ENCODE measurements at regions not wholly inside any gene's neighbourhood (a gene's known extent, or its start where the extent isn't known, plus 50 kb on each side); places are given as distances from the start of the nearest gene placed in this dataset.

- Histone ChIP-seq H3K4me3 (no peak overlapping the region), H3K36me3 (ENCODE audit: insufficient read depth, low read length) (no peaks in the 10 kb centered on the region), H3K27ac (no peak overlapping the region), H3K9ac (ENCODE audit: insufficient read length) (no peak overlapping the region), H3K9me3 (ENCODE audit: low read depth, low read length) (no peaks in the 10 kb centered on the region)
- no peak for DNase-seq (ENCODE audit: low read depth, low spot score)
- TF ChIP-seq EZH2 (IDR thresholded peaks at IDR 0.05) (no peak), POLR2AphosphoS5 (IDR thresholded peaks at IDR 0.05; ENCODE audit: borderline replicate concordance, low read depth, low read length) (no peak), FOXP2 (optimal IDR thresholded peaks at IDR 0.05; ENCODE audit: control extremely low read depth, extremely low read length, insufficient read depth) (no peak)
Observed at GRCh38 chr5:124474528-124475215, 271.8 kb downstream of the ZNF608 start.

DNA sequence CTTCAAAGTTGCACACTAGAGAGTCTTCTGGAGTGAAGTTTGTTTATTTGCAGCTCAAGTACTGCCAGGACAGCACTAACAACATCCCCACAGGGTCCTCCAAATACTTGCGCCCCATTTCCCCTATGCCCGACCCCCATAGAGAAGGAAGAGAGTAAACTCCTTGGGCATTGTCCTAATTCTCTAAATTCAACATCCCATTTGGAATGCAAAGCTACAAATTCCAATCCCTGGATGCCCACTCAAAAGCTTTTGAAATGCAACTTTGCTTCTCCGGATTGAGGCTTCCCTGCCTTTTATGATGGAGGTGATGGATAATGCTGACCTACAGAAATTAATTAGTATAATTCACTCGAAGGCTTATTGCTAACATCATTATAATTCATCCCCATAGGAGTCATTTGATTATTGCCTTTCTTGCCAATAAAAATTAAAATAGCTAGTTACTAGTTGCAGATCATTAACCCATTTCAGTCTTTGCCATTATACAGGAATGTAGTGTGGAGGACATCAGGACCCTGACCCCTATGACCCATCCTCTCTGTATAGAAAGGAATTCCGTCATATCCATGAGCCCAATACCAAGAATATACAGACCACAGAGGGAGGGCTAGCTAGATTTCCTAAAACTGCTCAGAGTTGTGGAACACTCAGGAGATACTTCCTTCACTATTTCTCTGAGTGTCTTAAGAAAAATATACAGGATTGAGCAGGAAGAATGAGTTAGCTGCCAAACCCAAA, 277.6 kb downstream of the ZNF608 start:
- Histone ChIP-seq H3K9ac (ENCODE audit: insufficient read length) (no peak overlapping the region), H3K27ac (no peak overlapping the region), H3K36me3 (ENCODE audit: insufficient read depth, low read length) (no peaks in the 10 kb centered on the region), H3K4me3 (no peak overlapping the region), H3K9me3 (ENCODE audit: low read depth, low read length) (no peaks in the 10 kb centered on the region)
- TF ChIP-seq FOXP2 (optimal IDR thresholded peaks at IDR 0.05; ENCODE audit: control extremely low read depth, extremely low read length, insufficient read depth) (no peak), EZH2 (IDR thresholded peaks at IDR 0.05) (no peak), POLR2AphosphoS5 (IDR thresholded peaks at IDR 0.05; ENCODE audit: borderline replicate concordance, low read depth, low read length) (no peak)
- DNase-seq (ENCODE audit: low read depth, low spot score): no peak

DNA sequence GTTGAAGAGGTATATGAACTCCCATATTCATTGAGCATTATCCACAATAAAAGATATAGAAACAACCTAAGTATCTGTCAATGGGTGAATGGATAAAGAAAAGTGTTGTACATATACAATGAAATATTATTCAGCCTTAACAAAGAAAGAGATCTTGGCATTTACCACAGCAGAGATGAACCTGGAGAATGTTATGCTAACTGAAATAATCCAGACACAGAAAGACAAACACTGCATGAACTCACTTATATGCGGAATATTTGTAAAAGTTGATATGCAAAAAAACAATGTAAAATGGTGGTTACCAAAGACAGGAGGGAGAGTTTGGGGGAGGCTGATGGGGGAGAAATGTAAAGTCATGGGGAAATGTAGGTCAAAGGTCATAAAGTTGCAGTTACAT, 278.7 kb downstream of the ZNF608 start:
- H3K27ac ChIP-seq: no peak overlapping the region
- no peaks in the 10 kb centered on the region for H3K9me3 ChIP-seq (ENCODE audit: low read depth, low read length)
- H3K36me3 ChIP-seq (ENCODE audit: insufficient read depth, low read length): no peaks in the 10 kb centered on the region
- H3K4me3 ChIP-seq: no peak overlapping the region
- no peak for DNase-seq (ENCODE audit: low read depth, low spot score)
- TF ChIP-seq POLR2AphosphoS5 (IDR thresholded peaks at IDR 0.05; ENCODE audit: borderline replicate concordance, low read depth, low read length) (no peak), FOXP2 (optimal IDR thresholded peaks at IDR 0.05; ENCODE audit: control extremely low read depth, extremely low read length, insufficient read depth) (no peak)
- no peak overlapping the region for H3K9ac ChIP-seq (ENCODE audit: insufficient read length)

DNA sequence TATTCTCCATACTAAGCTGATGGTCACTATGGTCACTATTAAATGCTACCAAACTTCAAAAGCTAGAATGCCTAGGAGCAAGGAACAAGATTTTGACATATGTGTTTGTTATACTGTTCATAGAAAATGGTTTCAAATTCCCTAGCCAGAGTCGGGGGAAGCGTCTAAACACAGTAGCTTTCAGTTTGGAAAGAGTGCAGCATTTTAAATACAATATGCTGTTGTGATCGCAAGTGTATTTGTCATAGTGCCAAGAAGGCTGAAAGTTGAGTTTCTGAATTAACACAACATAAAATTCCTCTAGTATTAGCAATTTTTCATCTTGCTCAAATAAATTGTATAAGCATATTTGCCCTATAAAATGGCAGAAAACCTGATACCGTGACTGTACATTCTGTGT, 280.4 kb downstream of the ZNF608 start:
- Histone ChIP-seq H3K36me3 (ENCODE audit: insufficient read depth, low read length) (no peaks in the 10 kb centered on the region), H3K9me3 (ENCODE audit: low read depth, low read length) (no peaks in the 10 kb centered on the region), H3K4me3 (no peak overlapping the region), H3K9ac (ENCODE audit: insufficient read length) (no peak overlapping the region), H3K27ac (no peak overlapping the region)
- TF ChIP-seq EZH2 (IDR thresholded peaks at IDR 0.05): no peak
- DNase-seq (ENCODE audit: low read depth, low spot score): no peak

- no peaks in the 10 kb centered on the region for H3K36me3 ChIP-seq (ENCODE audit: insufficient read depth, low read length)
- TF ChIP-seq FOXP2 (optimal IDR thresholded peaks at IDR 0.05; ENCODE audit: control extremely low read depth, extremely low read length, insufficient read depth) (no peak), POLR2AphosphoS5 (IDR thresholded peaks at IDR 0.05; ENCODE audit: borderline replicate concordance, low read depth, low read length) (no peak), EZH2 (IDR thresholded peaks at IDR 0.05) (no peak)
- no peak for DNase-seq (ENCODE audit: low read depth, low spot score)
- no peak overlapping the region for H3K27ac ChIP-seq
- H3K4me3 ChIP-seq: no peak overlapping the region
- no peaks in the 10 kb centered on the region for H3K9me3 ChIP-seq (ENCODE audit: low read depth, low read length)
- H3K9ac ChIP-seq (ENCODE audit: insufficient read length): no peak overlapping the region
Observed at GRCh38 chr5:124463851-124464250, 282.6 kb downstream of the ZNF608 start.

- H3K9me3 ChIP-seq (ENCODE audit: low read depth, low read length): no peaks in the 10 kb centered on the region
- no peak for DNase-seq (ENCODE audit: low read depth, low spot score)
- no peaks in the 10 kb centered on the region for H3K36me3 ChIP-seq (ENCODE audit: insufficient read depth, low read length)
- H3K27ac ChIP-seq: no peak overlapping the region
- no peak overlapping the region for H3K9ac ChIP-seq (ENCODE audit: insufficient read length)
- TF ChIP-seq POLR2AphosphoS5 (IDR thresholded peaks at IDR 0.05; ENCODE audit: borderline replicate concordance, low read depth, low read length) (no peak), FOXP2 (optimal IDR thresholded peaks at IDR 0.05; ENCODE audit: control extremely low read depth, extremely low read length, insufficient read depth) (no peak), EZH2 (IDR thresholded peaks at IDR 0.05) (no peak)
- no peak overlapping the region for H3K4me3 ChIP-seq
Observed at GRCh38 chr5:124462751-124463150, 283.7 kb downstream of the ZNF608 start.

GRCh38 chr5:124461941-124462340, 284.5 kb downstream of the ZNF608 start:
- no peaks in the 10 kb centered on the region for H3K9me3 ChIP-seq (ENCODE audit: low read depth, low read length)
- H3K4me3 ChIP-seq: no peak overlapping the region
- no peak for DNase-seq (ENCODE audit: low read depth, low spot score)
- no peaks in the 10 kb centered on the region for H3K36me3 ChIP-seq (ENCODE audit: insufficient read depth, low read length)
- no peak for TF ChIP-seq FOXP2 (optimal IDR thresholded peaks at IDR 0.05; ENCODE audit: control extremely low read depth, extremely low read length, insufficient read depth)
- no peak for TF ChIP-seq POLR2AphosphoS5 (IDR thresholded peaks at IDR 0.05; ENCODE audit: borderline replicate concordance, low read depth, low read length)
- TF ChIP-seq EZH2 (IDR thresholded peaks at IDR 0.05): no peak
- no peak overlapping the region for H3K9ac ChIP-seq (ENCODE audit: insufficient read length)
- no peak overlapping the region for H3K27ac ChIP-seq

GRCh38 chr5:124461157-124461556, 285.3 kb downstream of the ZNF608 start:
- Histone ChIP-seq H3K9ac (ENCODE audit: insufficient read length) (no peak overlapping the region), H3K4me3 (no peak overlapping the region), H3K9me3 (ENCODE audit: low read depth, low read length) (no peaks in the 10 kb centered on the region), H3K36me3 (ENCODE audit: insufficient read depth, low read length) (no peaks in the 10 kb centered on the region), H3K27ac (no peak overlapping the region)
- TF ChIP-seq POLR2AphosphoS5 (IDR thresholded peaks at IDR 0.05; ENCODE audit: borderline replicate concordance, low read depth, low read length): no peak
- no peak for DNase-seq (ENCODE audit: low read depth, low spot score)

- no peak for TF ChIP-seq FOXP2 (optimal IDR thresholded peaks at IDR 0.05; ENCODE audit: control extremely low read depth, extremely low read length, insufficient read depth)
- TF ChIP-seq EZH2 (IDR thresholded peaks at IDR 0.05): no peak
- no peak for TF ChIP-seq POLR2AphosphoS5 (IDR thresholded peaks at IDR 0.05; ENCODE audit: borderline replicate concordance, low read depth, low read length)
- H3K36me3 ChIP-seq (ENCODE audit: insufficient read depth, low read length): no peaks in the 10 kb centered on the region
- DNase-seq (ENCODE audit: low read depth, low spot score): no peak
- H3K9me3 ChIP-seq (ENCODE audit: low read depth, low read length): no peaks in the 10 kb centered on the region
- no peak overlapping the region for H3K27ac ChIP-seq
- H3K4me3 ChIP-seq: no peak overlapping the region
- no peak overlapping the region for H3K9ac ChIP-seq (ENCODE audit: insufficient read length)
Observed at GRCh38 chr5:124460642-124461041, 285.8 kb downstream of the ZNF608 start.
